GM23248 (cell line): ENCODE measurements at regions not wholly inside any gene's neighbourhood (a gene's known extent, or its start where the extent isn't known, plus 50 kb on each side); places are given as distances from the start of the nearest gene placed in this dataset.

Experiments used
- EZH2 ChIP-seq: fragments of 200-600 bp; sonication (generic); IDR thresholded peaks from 2 replicates; pipeline ENCODE4 v1.6.1; 2018; ENCODE audit warnings: antibody characterized with exemption, mild to moderate bottlenecking; ENCODE audit not compliant: insufficient read depth, poor library complexity, severe bottlenecking
- EZH2phosphoT487 ChIP-seq: fragments of 200-600 bp; sonication (generic); IDR thresholded peaks from 2 replicates; pipeline ENCODE4 v1.6.1; 2018; ENCODE audit warnings: antibody characterized with exemption, moderate library complexity, mild to moderate bottlenecking, low read depth; ENCODE audit not compliant: insufficient read depth

DNA sequence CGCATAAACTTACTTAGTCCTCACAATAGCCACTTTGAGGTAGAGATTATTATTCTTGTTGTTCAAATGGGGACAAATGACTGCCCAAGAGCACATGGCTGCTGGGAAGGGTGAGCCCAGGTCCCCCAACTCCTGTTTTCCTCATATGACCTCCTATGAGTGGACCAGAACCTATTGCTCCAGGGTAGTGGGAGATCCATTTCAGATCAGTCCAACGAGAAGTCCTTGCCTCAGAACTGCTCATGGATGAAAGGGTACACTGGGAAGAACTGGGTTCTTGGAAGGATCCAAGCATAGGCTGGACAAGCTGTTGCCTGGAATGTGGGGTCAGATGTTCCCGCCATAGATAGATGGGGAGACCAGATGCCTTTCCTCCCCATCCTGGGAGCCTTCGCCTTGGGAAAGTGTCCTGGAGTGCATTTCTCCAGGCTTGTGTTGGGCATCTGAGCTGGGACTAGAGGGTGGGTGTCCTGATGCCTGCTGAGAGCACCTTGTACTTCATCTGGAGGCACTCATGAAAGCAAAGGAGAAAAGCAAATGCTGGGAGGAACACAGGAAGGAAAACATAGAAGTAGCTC, 146.3 kb upstream of the B3GAT1 start:
- TF ChIP-seq EZH2 (no peak), EZH2phosphoT487 (no peak)
